Ovary (tissue), 3 donors: ENCODE measurements at regions not wholly inside any gene's neighbourhood (a gene's known extent, or its start where the extent isn't known, plus 50 kb on each side); places are given as distances from the start of the nearest gene placed in this dataset.

ENCODE experiments used
- POLR2A ChIP-seq: fragments of 450-650 bp; IDR thresholded peaks from one replicate; pipeline ENCODE4 v1.6.1; 2017; ENCODE audit warnings: antibody characterized with exemption, mild to moderate bottlenecking, moderate library complexity
- TF ChIP-seq, protein P1 (sequence below), 3 donors: fragments of 450-650 bp in 2 of 3; fragments of 200-600 bp in 1 of 3; IDR thresholded peaks; one replicate each; pipeline versions ENCODE4 v1.5.1 to v1.8.0; 2016 to 2022; ENCODE audit warnings: antibody characterized with exemption in 3 of 3, mild to moderate bottlenecking in 1 of 3
- donor health status: DM: no; HTN: no; CAD: no.

DNA sequence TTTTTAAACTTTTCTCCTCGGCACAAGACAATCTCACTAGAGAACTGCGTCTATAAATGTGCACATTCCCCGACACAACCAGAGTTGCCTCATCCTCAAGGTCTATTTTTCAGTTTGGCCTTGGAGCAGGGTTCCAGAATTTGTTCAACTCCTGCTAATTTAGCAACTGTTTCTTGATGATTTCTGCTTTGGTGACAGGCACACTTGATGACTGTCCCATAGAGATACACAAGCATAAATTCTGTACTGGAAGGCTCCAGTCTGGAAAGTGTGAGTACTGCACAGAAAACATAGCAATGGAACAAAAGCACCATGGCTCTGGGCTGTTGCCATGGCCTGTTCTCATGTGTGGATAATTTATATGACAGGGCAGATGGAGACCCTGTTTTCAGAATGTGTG lies 379.6 kb upstream of the PDZRN3 start:
- TF ChIP-seq, protein P1, sequence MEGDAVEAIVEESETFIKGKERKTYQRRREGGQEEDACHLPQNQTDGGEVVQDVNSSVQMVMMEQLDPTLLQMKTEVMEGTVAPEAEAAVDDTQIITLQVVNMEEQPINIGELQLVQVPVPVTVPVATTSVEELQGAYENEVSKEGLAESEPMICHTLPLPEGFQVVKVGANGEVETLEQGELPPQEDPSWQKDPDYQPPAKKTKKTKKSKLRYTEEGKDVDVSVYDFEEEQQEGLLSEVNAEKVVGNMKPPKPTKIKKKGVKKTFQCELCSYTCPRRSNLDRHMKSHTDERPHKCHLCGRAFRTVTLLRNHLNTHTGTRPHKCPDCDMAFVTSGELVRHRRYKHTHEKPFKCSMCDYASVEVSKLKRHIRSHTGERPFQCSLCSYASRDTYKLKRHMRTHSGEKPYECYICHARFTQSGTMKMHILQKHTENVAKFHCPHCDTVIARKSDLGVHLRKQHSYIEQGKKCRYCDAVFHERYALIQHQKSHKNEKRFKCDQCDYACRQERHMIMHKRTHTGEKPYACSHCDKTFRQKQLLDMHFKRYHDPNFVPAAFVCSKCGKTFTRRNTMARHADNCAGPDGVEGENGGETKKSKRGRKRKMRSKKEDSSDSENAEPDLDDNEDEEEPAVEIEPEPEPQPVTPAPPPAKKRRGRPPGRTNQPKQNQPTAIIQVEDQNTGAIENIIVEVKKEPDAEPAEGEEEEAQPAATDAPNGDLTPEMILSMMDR (IDR thresholded peaks at IDR 0.05): no peak
- TF ChIP-seq POLR2A: no peak
